IPS-NIHi11 (cell line): ENCODE measurements at regions not wholly inside any gene's neighbourhood (a gene's known extent, or its start where the extent isn't known, plus 50 kb on each side); places are given as distances from the start of the nearest gene placed in this dataset.
A peak's percentile ranks its signal among the peaks of the same experiment; 100 is the strongest.
"Not testable (repeated sequence)": the region's sequence is repeated elsewhere in the genome, so short reads cannot be mapped to it uniquely, and the experiment has no call there.

Source experiments
- DNase-seq: peaks from one replicate; pipeline ENCODE4 v3.0.0; 2012; ENCODE audit warnings: mixed read lengths, low spot score

DNA sequence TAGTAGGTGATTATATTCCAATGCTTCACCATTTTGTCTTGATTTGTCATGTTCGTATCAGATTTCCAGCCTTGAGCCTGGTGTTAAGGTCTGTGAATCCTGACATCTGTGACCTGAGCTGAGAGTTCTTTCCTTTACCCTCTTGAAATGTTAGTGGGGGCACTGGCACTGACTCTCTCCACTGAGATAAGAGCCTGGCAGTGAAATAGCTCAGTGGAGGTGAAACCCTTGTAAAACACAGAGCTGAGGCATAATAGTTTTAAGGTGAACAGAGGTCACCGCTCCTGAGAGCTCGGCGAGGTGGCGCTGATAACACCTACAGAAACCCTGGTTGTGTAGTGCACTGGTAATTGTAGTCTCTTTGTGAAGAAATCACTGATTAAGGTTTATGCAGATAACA, 748.2 kb downstream of the DIAPH3 start:
- DNase-seq, result no peak

DNA sequence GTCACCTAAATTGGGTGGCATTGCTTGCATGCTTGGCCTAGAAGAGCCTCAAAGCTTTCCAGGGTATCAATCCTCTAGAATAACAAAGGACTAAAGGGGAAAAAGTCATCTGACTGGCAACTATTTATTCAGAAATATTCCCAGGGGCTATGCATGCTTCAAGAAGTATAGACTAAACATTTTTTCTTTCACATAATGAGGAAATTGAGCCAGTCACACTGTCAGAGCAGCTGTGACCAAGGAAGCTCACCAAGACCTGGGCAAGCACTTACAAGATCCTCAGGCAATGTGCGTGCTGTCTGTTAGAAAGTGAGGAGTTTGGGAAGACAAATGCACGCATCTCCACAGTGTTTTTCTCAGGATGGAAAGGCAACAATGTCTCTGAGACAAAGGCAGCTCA, 747.2 kb downstream of the DIAPH3 start:
- DNase-seq, result no peak

DNA sequence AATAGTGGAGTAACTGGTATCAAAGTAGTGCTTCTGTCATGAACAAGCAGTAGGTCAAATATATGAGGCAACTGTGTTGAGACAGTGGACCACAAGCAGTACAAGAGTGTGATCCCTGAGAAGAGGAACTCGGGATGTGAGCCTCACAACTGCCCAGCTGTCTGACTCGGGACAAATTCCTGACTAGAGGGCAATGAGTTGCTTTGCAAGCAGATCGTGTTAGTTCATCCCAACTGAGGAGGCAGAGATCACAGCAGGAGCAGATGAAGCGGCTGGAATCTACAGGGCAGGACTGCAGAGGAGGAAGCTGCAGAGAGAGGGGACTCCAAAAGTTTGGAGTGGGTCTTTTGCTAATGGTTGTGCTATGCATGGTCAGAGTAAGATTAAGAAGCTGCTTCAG, 741.1 kb downstream of the DIAPH3 start:
- DNase-seq, result no peak

DNA sequence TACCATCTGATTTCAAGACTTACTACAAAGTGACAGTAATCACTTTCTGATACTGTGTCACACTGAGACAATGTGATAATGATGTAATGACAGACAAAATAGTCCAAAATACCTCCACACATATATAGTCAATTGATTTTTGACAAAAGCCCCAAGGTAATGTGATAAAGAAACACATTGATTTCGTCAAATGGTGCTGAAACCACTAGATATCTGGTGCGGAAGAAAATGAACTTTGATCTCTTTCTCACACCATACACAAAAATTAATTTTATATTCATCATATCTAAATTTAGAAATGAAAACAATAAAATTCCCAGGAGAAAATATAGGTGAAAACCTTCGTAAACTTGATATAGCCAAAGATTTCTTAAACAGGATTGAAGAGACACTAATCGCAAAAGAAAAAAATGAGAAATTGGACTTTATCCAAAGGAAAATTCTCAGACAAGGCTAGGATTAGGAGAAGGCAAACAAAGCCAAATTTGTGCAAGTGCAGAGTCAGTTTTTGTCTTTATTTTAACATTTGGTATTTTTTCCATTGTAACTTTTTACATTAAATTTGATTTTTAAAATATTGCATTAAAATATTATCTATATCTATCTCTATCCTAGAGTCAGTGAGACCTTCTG, 739.9 kb downstream of the DIAPH3 start:
- DNase-seq, result no peak

DNA sequence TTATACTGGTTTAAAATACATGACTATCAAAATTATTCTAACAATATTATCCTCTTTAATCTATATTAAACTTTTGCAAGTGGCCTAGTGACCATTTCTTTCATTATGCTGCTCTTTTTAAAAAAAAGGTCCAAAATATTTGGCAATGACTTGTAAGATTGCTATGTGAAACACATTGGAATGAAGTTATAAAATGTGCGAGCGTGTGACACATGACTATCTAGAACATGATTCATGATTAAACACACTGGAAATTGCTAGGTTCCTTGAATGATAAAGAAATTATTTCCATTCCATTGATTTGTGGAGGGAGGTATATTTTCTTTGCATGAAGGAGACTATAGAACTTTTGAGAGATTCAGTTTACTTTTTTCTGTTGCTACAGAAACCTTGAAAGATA, 739.1 kb downstream of the DIAPH3 start:
- no peak for DNase-seq

DNA sequence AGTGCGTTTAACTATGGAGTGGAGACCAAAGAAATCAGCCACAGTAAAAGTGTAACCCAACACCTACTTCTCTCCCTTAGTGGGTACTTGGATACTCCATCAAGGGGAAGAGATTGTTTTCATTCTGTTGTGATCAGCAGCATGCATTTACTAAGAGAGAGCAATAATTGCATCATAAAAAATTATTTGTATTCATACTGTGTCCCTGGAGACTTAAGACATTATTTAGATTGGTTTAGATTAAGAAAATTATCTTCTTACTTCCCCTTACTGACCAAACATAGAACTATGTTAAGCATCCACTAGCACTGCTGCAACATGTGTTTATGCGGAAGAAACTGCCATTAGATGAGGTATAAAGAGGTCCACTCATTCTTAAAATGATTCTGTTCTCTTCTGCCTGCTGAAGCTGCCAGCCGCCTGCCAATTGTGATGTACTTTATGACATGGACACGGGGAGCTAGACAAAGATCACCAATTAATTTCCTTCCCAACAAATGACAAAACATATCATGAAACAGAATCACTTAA, 738.5 kb downstream of the DIAPH3 start:
- no peak for DNase-seq

DNA sequence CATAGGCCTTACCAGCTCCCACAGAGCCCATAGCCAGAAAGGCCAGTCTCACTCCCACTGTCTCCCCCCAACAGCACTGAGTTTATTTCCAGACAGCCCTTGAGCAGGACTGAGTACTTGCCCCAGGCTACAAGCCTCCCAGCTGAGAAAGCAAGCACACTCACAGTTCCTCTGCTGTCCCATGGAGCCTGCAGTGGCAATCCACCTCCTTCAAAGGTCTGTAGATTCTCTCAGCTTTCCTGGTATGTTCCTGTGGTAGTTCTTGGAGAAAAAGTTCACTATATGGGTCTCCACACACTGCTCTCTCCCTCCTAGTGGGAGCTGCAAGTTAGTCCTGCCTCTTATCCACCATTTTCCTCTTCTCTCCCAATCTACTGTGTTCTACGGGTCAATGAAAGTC, 728.7 kb downstream of the DIAPH3 start:
- DNase-seq, result no peak

DNA sequence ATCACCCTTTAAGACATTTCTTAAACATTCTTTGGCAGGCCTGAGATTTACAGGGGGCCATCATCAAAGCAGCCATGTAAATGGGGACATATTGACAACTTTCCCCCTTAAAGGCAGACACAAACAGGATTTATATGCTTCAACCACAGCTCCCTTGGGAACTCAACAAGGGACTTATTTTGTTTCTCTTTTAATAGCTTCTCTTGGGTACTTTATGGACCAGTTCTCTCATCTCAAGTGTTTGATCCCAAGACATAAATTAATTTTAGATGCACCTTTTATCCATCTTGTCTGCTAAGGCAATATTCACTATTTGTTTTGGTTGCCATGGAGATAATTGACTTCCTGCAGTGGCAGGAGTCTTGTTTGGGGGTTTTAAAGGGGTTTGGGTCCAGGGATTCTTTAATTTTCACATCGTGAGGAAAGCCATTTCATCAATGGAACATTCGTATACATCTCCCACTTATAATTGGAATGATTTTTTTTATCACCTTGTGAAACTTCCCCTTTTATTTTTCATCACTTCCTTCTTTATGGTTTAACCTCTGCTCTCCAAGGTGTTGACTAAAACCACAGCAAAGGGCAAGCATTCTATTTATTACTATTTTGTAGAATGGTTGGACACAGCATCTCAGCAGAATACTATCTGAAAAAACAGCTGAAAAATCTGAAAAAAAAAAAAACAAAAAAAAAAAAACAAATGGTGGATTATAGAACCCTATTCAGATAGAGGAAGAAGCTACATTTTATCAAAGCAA, 726.0 kb downstream of the DIAPH3 start:
- DNase-seq, result no peak

DNA sequence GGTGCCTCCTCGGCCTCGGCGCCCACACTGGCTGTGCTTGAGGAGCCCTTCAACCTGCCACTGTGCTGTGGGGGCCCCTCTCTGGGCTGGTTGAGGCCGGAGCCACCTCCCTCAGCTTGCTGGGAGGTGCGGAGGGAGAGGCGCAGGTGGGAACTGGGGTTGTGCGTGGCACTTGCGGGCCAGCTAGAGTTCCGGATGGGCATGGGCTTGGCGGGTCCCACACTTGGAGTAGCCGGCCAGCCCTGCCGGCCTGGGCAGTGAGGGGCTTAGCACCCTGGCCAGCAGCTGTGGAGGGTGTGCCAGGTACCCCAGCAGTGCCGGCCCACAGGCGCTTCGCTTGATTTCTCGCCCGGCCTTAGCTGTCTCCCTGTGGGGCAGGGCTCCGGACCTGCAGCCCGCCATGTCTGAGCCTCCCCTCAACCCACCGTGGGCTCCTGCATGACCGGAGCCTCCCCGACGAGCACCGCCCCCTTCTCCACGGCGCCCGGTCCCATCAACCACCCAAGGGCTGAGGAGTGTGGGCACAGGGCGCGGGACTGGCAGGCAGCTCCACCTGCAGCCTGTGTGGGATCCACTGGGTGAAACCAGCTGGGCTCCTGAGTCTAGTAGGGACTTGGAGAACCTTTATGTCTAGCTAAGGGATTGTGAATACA, 723.8 kb downstream of the DIAPH3 start:
- no peak for DNase-seq

DNA sequence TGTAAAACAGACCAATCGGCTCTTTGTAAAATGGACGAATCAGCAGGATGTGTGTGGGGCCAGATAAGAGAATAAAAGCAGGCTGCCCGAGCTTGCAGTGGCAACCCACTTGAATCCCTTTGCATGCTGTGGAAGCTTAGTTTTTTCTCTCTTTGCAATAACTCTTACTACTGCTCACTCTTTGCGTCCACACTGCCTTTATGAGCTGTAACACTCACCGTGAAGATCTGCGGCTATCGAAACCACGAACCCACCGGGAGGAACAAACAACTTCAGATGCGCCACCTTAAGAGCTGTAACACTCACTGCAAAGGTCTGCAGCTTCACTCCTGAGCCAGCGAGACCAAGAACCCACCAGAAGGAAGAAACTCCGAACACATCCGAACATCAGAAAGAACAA, 722.7 kb downstream of the DIAPH3 start:
- not testable (repeated sequence) for DNase-seq

DNA sequence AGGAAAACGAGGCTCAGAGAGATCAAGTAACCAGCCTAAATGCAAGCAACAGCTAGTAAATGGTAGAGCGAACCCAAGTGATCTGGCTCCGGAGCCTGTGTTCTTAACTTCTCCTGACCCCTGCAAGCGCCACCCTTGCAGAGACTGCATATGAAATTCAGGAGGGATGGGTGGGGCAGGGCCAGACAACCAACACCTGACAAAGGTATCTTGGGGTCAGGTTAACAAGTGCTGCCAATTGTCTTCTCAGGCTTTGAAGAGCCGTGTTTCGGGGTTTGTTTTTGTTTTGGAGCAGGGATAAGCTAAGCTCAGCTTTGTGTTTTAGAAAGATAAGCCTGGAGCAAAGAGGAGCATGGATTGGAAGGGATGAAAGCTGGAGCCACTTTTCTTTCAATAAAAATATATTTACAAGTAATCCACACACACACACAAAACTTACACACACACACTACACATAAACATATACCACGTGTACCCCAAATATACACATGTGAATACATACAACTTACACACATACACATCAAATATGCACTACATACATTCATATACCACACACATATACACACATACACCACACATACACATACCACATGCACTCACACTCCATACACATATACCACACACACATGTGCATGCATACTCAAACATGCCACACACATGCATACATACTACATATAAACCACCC, 722.0 kb downstream of the DIAPH3 start:
- no peak for DNase-seq

DNA sequence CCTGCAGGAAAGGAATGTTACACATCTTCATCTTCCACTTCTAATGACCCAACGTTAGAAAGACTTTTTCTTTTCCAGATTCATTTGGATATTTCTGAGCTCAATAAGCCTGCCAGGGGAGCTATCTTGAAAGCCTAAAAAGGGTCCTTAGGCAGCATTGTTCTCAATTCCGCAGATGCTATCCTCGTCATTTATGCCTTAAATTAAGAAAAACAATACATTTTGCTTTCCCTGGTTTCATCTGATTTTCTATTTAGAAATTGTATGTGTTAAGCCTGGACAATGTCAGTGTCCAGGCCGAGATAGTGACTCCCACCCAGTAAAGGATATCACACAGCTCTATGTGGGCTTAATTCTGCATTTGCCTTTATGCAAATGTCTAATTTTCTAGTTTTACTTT, 721.3 kb downstream of the DIAPH3 start:
- no peak for DNase-seq

DNA sequence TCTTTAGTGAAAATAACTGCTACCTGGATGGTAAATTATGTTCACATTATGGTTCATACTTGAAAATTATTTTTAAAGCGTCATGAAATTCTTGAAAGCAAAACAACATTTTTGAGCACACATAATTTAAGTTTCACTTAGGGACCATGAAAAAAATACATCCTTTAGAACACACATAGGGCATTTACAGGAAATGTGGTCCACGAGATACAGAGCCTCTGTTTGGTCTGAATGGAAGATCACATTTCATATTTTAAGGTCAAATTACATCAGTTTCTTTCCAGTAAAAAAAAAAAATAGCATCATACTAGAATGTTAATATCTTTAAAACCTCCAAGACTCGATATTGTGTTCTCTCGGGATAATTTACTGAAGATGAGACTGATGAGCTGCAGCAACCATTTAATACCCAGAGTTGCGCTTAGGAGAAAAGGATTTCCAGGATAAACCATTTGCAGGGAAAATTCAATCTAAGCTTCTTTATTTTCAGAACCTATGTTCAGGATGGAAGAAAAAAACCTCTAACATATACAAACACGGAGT, 720.7 kb downstream of the DIAPH3 start:
- no peak for DNase-seq

DNA sequence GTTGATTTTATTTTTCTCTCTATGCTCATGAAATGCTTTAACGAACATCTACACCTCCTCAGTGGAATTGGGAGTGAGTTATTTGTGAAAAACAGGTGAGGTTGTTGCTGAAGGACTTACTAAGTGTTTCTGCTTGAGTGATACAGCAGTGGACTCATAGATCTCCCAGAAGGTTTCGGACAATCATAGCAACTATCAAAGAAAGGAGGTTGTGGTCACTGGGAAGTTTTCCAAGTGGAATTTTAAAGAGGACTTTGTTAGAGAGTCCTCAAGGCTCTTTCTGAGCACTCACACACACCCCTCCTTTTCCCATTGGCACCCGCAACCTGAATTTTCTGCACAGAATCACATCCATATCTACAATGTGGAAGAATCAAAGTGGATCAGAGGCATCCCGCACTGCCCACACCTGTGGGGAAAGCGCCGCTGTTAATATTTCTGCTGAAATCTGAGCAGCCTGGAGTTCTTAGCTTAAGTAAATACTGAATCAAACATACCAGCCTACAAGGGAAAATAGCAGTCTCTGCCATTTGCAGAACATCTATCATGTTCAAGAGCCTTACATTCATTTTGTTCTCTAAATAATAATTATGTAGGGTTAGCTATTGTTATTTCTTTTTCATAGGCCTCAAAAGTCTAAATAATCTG, 719.4 kb downstream of the DIAPH3 start:
- no peak for DNase-seq

DNA sequence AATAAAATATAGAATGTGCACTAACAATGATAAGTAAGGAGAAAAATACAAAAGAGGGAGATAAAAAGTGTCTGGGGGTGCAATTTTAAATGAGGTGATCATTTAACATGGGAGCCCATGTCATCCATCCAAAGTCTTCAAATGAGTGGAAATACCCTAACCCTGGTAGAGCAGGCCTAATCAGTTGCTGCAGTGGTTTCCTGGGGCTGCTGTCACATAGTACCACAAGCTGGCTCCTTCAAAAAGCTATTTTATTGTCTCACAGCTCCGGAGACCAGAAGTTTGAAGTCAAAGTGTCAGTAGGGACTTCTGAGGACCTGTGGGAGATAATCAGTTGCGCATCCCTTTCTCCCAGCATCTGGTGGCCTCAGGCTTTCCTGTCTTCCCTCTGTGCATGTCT, 717.9 kb downstream of the DIAPH3 start:
- no peak for DNase-seq

DNA sequence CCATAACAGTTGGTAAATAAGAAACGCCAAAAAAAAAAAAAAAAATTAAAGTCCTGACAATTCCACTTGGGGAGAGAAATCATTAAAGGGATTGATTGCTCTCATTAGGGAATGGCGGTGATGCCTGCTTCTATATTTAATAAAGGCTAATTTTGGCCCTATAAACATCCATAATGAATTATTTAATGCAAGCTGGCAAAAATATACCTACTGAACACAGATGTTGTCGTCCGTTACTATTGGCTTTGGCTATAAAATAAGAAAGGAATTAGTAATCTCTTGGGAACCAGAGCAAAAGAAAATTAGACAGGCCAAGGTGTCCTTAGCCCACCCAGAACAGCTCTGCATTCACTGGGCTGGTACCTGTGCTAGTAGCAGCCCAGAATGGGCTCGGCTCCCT, 717.3 kb downstream of the DIAPH3 start:
- DNase-seq, result no peak

DNA sequence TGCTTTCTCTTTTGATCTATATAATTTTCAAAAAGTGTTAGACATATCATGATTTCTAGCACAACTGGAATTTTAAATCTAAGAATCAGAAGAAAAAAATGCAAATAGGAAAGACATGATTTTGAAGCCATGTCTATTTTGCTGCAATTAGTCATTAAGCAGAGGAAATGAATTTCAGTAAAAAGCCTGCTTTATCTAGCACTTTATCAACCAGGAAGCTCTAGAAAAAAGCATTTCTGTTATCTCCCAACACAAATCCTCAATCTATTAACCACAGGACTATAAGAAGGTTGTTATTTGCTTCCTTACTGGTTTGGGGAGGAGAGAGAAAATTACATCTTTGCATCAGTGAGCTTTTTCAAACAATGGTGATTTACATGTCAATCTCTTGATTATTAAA, 716.7 kb downstream of the DIAPH3 start:
- no peak for DNase-seq

DNA sequence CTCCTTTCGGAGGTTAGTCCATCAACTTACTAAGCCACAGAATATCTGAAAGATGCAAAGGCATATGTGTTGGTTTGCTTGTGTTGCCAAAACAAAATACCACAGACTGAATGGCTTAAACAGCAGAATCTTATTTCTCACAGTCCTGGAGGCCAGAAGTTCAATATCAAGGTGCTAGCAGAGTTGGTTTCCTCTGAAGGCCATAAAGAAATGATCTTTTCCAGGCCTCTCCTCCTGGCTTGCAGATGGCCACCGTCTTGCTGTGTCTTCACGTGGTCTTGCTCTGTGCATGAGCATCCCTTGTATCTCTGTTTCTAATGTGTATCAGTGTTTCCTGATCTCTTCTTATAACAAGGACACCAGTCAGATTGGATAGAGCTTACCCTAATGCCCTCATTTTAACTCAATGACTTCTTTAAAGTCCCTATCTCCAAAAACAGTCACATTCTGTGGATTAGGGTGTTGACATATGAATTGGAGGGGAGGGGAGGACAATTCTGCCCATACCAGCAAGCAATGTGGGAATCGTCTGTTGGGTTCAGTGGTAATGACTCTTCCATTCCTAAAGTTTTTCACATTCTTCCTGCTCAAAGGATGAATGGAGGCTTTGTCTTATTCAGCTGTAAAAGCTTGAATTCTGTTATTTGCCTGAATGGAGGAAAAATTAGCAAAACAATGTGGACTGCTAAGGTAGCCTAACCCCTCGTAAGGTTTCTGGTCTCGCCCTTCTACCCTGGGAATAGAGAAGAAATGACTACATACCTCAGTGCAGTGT, 715.7 kb downstream of the DIAPH3 start:
- peak; percentile 63 for DNase-seq

DNA sequence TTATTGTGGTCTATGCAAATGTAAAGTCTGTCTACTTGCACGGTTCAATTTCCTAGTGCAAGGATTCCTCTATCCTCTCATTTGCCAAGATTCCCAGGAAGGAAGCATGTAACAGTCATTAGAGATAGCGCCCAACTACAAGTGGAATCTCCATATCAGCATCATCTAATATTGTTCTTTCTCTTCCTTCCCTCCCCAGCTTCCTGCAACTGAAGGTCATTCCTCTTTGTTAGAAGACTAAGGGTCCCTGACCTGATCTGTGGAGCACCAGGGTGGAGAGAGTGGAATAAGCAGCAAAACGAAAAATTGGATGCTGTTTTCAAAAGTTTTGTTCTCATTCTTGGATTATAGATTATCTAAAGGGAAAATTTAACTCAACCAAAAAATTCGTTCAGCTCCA, 714.0 kb downstream of the DIAPH3 start:
- DNase-seq, result no peak

DNA sequence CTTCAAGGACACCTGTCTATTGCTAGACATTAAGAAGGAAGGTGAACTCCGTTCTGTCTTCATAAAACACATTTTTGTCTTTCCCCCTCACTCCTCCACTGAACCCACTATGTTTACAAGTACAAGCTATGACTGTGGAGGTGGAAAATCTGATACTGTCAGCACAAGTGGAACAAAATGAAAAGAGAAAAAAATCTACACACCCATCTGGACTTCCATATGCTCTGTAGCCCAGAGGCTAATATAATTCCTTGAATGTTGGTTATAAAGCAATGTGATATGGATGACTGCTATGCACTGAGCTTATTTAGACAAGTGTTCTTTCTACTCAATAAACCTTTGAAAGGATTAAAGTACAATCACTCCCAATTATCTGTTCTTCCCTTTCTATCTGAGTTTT, 713.5 kb downstream of the DIAPH3 start:
- no peak for DNase-seq

DNA sequence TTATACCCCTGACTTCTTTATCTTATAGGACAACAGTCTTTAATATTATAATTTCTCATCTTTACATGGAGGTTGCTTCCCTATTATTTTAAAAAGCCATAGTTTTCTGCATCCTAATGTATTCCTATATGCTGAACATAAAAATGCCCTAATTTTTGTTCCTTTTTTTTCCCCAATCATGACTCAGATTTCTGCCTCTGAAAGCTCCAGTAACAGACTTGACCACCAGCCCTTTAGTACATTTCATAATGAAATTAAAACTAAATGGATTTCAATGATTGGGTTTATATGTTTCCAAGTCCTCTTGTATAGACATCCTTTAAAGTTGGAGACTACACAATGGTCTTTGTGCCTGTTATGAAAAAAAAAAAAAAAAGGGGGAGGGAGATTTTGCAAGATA, 712.5 kb downstream of the DIAPH3 start:
- DNase-seq, result no peak
